Cardiac fibroblast (primary cell): ENCODE measurements at regions not wholly inside any gene's neighbourhood (a gene's known extent, or its start where the extent isn't known, plus 50 kb on each side); places are given as distances from the start of the nearest gene placed in this dataset.

Source experiments
- DNase-seq, 2 donors: peaks; one replicate each; pipeline versions ENCODE4 v3.0.0 to v3.0.0-alpha.2; 2010; ENCODE audit warnings: low read depth in 2 of 2
- H3K4me3 ChIP-seq, 2 donors: replicated peaks in 1 of 2; 1 replicate in 1 of 2; 2 replicates in 1 of 2; pipeline ENCODE4 v1.5.1; 2011; ENCODE audit warnings: low read depth in 2 of 2, low read length in 2 of 2, mild to moderate bottlenecking in 2 of 2, moderate library complexity in 1 of 2
- CTCF ChIP-seq: IDR thresholded peaks from one replicate; pipeline ENCODE4 v1.5.1; 2011; ENCODE audit warnings: low read depth, mild to moderate bottlenecking, low read length, inconsistent platforms

- H3K4me3 ChIP-seq = no peak overlapping the region
- no peak for DNase-seq
- TF ChIP-seq CTCF = no peak
Observed at GRCh38 chr2:216259081-216259480, 113.2 kb downstream of the MARCHF4 start.

- no peak for DNase-seq
- no peak overlapping the region for H3K4me3 ChIP-seq
- TF ChIP-seq CTCF = no peak
Observed at GRCh38 chr2:216257089-216257488, 115.2 kb downstream of the MARCHF4 start.
